Activated CD4-positive, alpha-beta T cell treated with anti-CD3 and anti-CD28 coated beads, Interleukin-2, amount 10 ng/mL, durations not matched to agents 7 days and 5 days (primary cell): ENCODE measurements at regions not wholly inside any gene's neighbourhood (a gene's known extent, or its start where the extent isn't known, plus 50 kb on each side); places are given as distances from the start of the nearest gene placed in this dataset.

Source experiments
- CTCF ChIA-PET: fragments of 350-600 bp; sonication (Branson Sonifier 250); formaldehyde crosslinking; loops from one replicate; lab custom pipeline; 2021; ENCODE audit warnings: antibody characterized with exemption; lab: Charles Lee
- POLR2A ChIA-PET: fragments of 350-600 bp; sonication (Branson Sonifier 250); formaldehyde crosslinking; loops from one replicate; lab custom pipeline; 2021; ENCODE audit warnings: antibody characterized with exemption; lab: Charles Lee
- DNase-seq: peaks from one replicate; pipeline ENCODE4 v3.0.0-alpha.2; 2020
- H3K27ac Mint-ChIP-seq: one replicate; pipeline ENCODE4 v1.8.0; 2021; ENCODE audit warnings: mild to moderate bottlenecking, moderate library complexity, mixed read lengths
- H3K27me3 Mint-ChIP-seq: one replicate; pipeline ENCODE4 v1.8.0; 2021; ENCODE audit warnings: mixed read lengths
- H3K36me3 Mint-ChIP-seq: one replicate; pipeline ENCODE4 v1.8.0; 2021; ENCODE audit warnings: low read depth, mixed read lengths
- H3K4me1 Mint-ChIP-seq: one replicate; pipeline ENCODE4 v1.8.0; 2021; ENCODE audit warnings: mixed read lengths
- H3K4me3 Mint-ChIP-seq: one replicate; pipeline ENCODE4 v1.8.0; 2021; ENCODE audit warnings: mild to moderate bottlenecking, moderate library complexity, mixed read lengths
- H3K9me3 Mint-ChIP-seq: one replicate; pipeline ENCODE4 v1.8.0; 2021; ENCODE audit warnings: mixed read lengths

- no peak overlapping the region for H3K27ac Mint-ChIP-seq
- H3K27me3 Mint-ChIP-seq, result no peaks in the 10 kb centered on the region
- H3K4me3 Mint-ChIP-seq, result no peak overlapping the region
- H3K36me3 Mint-ChIP-seq, result no peaks in the 10 kb centered on the region
- peaks cover 2% of the 10 kb centered on the region for H3K9me3 Mint-ChIP-seq
- CTCF ChIA-PET, result no interaction called here
- POLR2A ChIA-PET, result no interaction called here
- no peak for DNase-seq
- H3K4me1 Mint-ChIP-seq, result peaks cover 19% of the 10 kb centered on the region
Measured at GRCh38 chr13:33745370-33746324, 72.3 kb upstream of the RFC3 start.

DNA sequence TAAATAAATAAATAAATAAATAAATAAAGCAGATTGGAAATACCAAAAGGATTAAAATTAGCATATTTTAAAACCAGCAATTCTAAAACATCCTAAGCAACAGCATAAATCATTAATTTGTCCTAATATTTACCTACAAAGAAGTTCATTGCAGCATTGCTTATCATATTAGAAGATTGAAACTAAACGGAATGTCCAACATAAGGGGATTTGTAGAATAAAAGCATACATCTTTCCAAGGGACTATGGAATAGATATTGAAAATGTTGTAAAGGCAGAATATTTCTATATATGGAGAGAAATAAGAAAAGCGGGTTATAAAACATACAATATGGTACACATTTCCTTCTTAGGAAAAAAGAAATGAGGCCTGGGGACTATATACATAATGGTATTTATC, 71.1 kb upstream of the RFC3 start:
- H3K9me3 Mint-ChIP-seq, result peaks cover 2% of the 10 kb centered on the region
- POLR2A ChIA-PET, result no interaction called here
- no peaks in the 10 kb centered on the region for H3K27me3 Mint-ChIP-seq
- no peak overlapping the region for H3K4me3 Mint-ChIP-seq
- H3K36me3 Mint-ChIP-seq, result no peaks in the 10 kb centered on the region
- CTCF ChIA-PET, result no interaction called here
- no peak overlapping the region for H3K27ac Mint-ChIP-seq
- DNase-seq, result no peak
- peaks cover 19% of the 10 kb centered on the region for H3K4me1 Mint-ChIP-seq

DNA sequence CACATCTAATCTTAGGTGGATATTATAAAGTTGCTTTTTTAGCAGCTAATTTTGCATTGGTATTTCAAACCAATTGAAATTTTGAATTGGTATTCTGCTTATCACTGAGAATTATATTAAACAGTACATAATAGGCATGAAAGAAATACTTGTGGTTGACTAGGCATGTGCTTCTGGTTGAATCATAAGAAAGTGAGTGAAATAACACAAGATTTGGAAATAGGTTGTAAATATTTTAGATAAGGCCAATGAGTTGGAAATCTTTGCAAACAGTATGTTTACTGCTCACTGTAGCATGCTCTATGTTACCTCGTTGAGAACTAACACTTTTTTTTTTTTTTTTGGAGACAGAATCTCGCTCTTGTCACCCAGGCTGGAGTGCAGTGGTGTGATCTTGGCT, 66.8 kb upstream of the RFC3 start:
- Mint-ChIP-seq H3K27me3 (peaks cover 5% of the 10 kb centered on the region), H3K9me3 (peaks cover 2% of the 10 kb centered on the region), H3K4me1 (no peaks in the 10 kb centered on the region), H3K36me3 (no peaks in the 10 kb centered on the region), H3K27ac (no peak overlapping the region), H3K4me3 (no peak overlapping the region)
- POLR2A ChIA-PET, result no interaction called here
- CTCF ChIA-PET, result no interaction called here
- DNase-seq, result no peak

GRCh38 chr13:33752094-33752493, 65.9 kb upstream of the RFC3 start:
- ChIA-PET POLR2A (no interaction called here), CTCF (no interaction called here)
- no peak for DNase-seq
- peaks cover 2% of the 10 kb centered on the region for H3K9me3 Mint-ChIP-seq
- H3K4me1 Mint-ChIP-seq, result no peaks in the 10 kb centered on the region
- no peaks in the 10 kb centered on the region for H3K36me3 Mint-ChIP-seq
- H3K4me3 Mint-ChIP-seq, result no peak overlapping the region
- peaks cover 5% of the 10 kb centered on the region for H3K27me3 Mint-ChIP-seq
- H3K27ac Mint-ChIP-seq, result no peak overlapping the region

DNA sequence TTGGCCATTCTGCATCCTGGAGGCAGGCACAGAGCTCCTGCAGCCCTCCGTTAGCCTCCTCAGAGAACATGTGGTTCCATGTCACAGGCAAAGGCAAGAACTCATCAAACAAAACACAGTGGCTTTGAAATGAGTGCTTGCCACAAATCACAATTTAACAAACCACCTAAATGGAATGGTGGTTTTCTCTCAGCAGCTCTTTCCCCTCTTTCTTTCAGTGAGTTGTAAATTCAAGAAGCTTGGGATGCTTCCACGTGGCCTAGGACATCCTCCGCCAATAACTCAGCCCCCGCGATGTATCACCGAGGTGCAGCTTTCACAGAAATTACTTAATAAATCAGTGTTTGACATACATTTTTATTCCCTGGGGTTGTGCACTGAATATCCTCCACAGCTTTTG, 65.4 kb upstream of the RFC3 start:
- ChIA-PET POLR2A (no interaction called here), CTCF (no interaction called here)
- Mint-ChIP-seq H3K27ac (no peak overlapping the region), H3K36me3 (no peaks in the 10 kb centered on the region), H3K4me1 (no peaks in the 10 kb centered on the region), H3K27me3 (peaks cover 5% of the 10 kb centered on the region), H3K9me3 (peaks cover 2% of the 10 kb centered on the region), H3K4me3 (no peak overlapping the region)
- no peak for DNase-seq

DNA sequence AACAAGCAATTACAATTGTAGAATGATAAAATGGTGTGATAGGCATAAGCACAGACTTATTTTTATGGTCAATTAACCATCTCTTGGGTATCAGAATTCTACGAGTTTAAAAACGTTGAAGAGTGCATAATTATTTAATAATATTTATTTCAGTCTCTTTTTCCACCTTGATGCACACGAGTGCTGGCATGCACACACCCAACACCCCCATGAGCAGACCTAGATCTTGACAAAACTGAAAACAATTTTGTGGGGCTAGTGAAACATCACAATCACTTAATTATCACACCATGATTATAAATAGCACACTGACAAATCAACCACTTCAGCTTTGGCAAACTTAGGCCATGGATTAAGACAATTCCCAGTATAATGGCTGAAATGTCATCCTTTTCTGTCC, 61.0 kb upstream of the RFC3 start:
- no peaks in the 10 kb centered on the region for H3K36me3 Mint-ChIP-seq
- POLR2A ChIA-PET, result no interaction called here
- CTCF ChIA-PET, result no interaction called here
- H3K27me3 Mint-ChIP-seq, result peaks cover 5% of the 10 kb centered on the region
- no peaks in the 10 kb centered on the region for H3K4me1 Mint-ChIP-seq
- no peaks in the 10 kb centered on the region for H3K9me3 Mint-ChIP-seq
- DNase-seq, result no peak
- no peak overlapping the region for H3K4me3 Mint-ChIP-seq
- no peak overlapping the region for H3K27ac Mint-ChIP-seq

- POLR2A ChIA-PET, result no interaction called here
- Mint-ChIP-seq H3K9me3 (no peaks in the 10 kb centered on the region), H3K36me3 (no peaks in the 10 kb centered on the region), H3K27ac (no peak overlapping the region), H3K27me3 (peaks cover 5% of the 10 kb centered on the region), H3K4me3 (no peak overlapping the region), H3K4me1 (no peaks in the 10 kb centered on the region)
- CTCF ChIA-PET, result no interaction called here
- no peak for DNase-seq
Measured at GRCh38 chr13:33757713-33758112, 60.2 kb upstream of the RFC3 start.

- ChIA-PET CTCF (no interaction called here), POLR2A (no interaction called here)
- H3K4me1 Mint-ChIP-seq, result peaks cover under 1% of the 10 kb centered on the region
- H3K9me3 Mint-ChIP-seq, result no peaks in the 10 kb centered on the region
- no peak overlapping the region for H3K27ac Mint-ChIP-seq
- H3K4me3 Mint-ChIP-seq, result no peak overlapping the region
- H3K27me3 Mint-ChIP-seq, result peaks cover 2% of the 10 kb centered on the region
- H3K36me3 Mint-ChIP-seq, result no peaks in the 10 kb centered on the region
- no peak for DNase-seq
Measured at GRCh38 chr13:33758113-33758512, 59.8 kb upstream of the RFC3 start.

DNA sequence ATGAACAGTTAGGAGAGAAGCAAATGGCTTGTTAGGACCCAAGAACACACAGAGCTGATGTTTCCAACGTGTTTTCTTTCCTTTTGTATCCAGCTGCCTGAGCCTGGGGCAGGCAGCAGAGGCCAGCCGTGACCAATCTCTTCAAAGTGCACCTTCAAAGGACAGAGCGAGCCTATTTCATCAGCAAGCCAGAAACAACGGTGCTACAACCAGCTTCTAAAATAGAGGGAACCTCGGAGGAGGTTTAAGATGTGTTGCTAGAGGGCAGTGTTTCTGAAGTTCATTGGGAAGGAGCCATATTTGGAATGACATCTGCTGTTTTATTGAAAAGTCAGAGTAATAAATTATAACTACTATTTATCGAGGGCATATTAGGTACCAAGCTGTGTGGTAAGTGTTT, 56.2 kb upstream of the RFC3 start:
- POLR2A ChIA-PET, result interaction anchor here (0.7 kb wide), 1 partner anchor 114 kb away, joined by 4 read pairs; no protein-coding TSS in a partner anchor
- Mint-ChIP-seq H3K9me3 (no peaks in the 10 kb centered on the region), H3K27me3 (no peaks in the 10 kb centered on the region), H3K36me3 (no peaks in the 10 kb centered on the region), H3K4me1 (peaks cover 2% of the 10 kb centered on the region), H3K4me3 (no peak overlapping the region), H3K27ac (no peak overlapping the region)
- CTCF ChIA-PET, result interaction anchor here (1.3 kb wide), 1 partner anchor 18 kb away, joined by 3 read pairs; no protein-coding TSS in a partner anchor
- DNase-seq, result no peak

DNA sequence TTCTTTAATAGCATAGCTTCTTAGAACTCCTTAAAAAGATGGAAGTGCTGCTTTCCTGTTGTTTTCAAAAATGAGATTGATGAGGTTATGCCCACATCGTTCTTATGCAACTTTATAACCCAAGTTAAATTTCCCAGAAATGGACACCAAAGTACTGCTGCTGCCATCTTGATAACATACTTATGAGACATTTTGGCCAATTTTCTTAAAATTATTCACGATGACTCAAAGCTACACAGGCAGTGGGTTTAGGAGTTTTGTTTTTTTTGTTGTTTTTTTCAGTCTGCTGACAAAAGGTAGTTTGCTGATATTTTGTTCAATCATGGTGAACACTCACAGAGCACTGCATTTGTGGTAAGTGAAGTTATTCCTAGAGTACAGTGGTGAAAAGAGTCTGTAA, 54.9 kb upstream of the RFC3 start:
- ChIA-PET POLR2A (no interaction called here), CTCF (no interaction called here)
- peaks cover 2% of the 10 kb centered on the region for H3K4me1 Mint-ChIP-seq
- no peak for DNase-seq
- H3K4me3 Mint-ChIP-seq, result no peak overlapping the region
- no peaks in the 10 kb centered on the region for H3K9me3 Mint-ChIP-seq
- H3K36me3 Mint-ChIP-seq, result no peaks in the 10 kb centered on the region
- H3K27me3 Mint-ChIP-seq, result no peaks in the 10 kb centered on the region
- no peak overlapping the region for H3K27ac Mint-ChIP-seq

DNA sequence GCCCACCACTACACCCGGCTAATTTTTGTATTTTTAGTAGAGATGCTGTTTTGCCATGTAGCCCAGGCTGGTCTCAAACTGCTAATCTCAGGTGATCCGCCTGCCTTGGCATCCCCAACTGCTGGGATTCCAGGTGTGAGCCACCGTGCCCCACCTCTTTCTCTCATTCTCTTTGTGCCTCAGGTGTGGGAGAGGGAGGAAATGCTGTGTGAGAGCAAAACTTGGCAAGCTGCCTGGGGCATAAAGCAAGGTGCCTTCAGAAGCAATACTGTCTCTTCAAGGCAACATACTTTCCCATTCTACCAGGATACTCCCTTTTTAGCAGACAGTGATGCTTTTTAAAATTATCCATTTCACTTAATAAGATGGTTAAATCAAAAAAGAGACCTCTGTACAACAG, 53.2 kb upstream of the RFC3 start:
- Mint-ChIP-seq H3K27me3 (peaks cover 2% of the 10 kb centered on the region), H3K4me3 (no peak overlapping the region), H3K36me3 (no peaks in the 10 kb centered on the region), H3K4me1 (peaks cover 2% of the 10 kb centered on the region), H3K9me3 (no peaks in the 10 kb centered on the region), H3K27ac (no peak overlapping the region)
- ChIA-PET CTCF (no interaction called here), POLR2A (interaction anchor here (0.5 kb wide), 1 partner anchor 275 kb away, joined by 3 read pairs; no protein-coding TSS in a partner anchor)
- DNase-seq, result no peak

GRCh38 chr13:33766329-33767123, 51.4 kb upstream of the RFC3 start:
- Mint-ChIP-seq H3K36me3 (no peaks in the 10 kb centered on the region), H3K9me3 (no peaks in the 10 kb centered on the region), H3K4me3 (no peak overlapping the region), H3K27ac (no peak overlapping the region), H3K27me3 (peaks cover 2% of the 10 kb centered on the region), H3K4me1 (peaks cover 2% of the 10 kb centered on the region)
- ChIA-PET CTCF (no interaction called here), POLR2A (no interaction called here)
- DNase-seq, result no peak

DNA sequence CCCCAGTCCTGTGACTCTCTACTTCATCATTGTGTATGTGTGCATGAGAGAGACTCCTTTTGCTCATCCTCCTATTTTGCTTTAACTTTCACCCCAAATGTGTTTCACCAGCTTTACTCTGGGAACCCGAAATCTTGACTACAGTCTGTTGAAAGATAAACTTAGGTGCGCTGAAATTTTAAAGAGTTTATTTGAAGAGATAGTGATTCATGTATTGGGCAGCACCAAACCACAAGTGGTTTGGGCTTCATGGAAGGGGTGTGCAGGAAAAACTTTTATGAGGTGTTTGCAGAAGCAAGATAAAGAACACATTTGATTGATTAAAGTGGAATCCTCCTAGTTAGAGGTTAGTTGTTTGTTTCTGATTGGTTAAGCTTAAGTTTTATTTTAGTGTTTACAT, 50.8 kb upstream of the RFC3 start:
- ChIA-PET POLR2A (no interaction called here), CTCF (no interaction called here)
- peaks cover 2% of the 10 kb centered on the region for H3K27me3 Mint-ChIP-seq
- no peak overlapping the region for H3K27ac Mint-ChIP-seq
- no peaks in the 10 kb centered on the region for H3K36me3 Mint-ChIP-seq
- no peak overlapping the region for H3K4me3 Mint-ChIP-seq
- DNase-seq, result no peak
- no peaks in the 10 kb centered on the region for H3K9me3 Mint-ChIP-seq
- peaks cover 2% of the 10 kb centered on the region for H3K4me1 Mint-ChIP-seq
